ENCODE measurements at regions not wholly inside any gene's neighbourhood (a gene's known extent, or its start where the extent isn't known, plus 50 kb on each side); places are given as distances from the start of the nearest gene placed in this dataset.

- Histone ChIP-seq H3K36me3 (ENCODE audit: control insufficient read depth in 4 of 4, insufficient read depth in 4 of 4, low read length in 4 of 4) (no peaks in the 10 kb centered on the region), H3K4me1 (ENCODE audit: control insufficient read depth in 5 of 5, insufficient read depth in 5 of 5, low read length in 5 of 5) (peaks cover 0 to 4% (median 0%) of the 10 kb centered on the region in 5 donors), H3K9me3 (ENCODE audit: control insufficient read depth in 4 of 4, insufficient read depth in 3 of 4, low read length in 3 of 4) (peaks cover 0 to 2% (median 0%) of the 10 kb centered on the region in 4 donors), H3K27me3 (ENCODE audit: control insufficient read depth in 3 of 3, insufficient read depth in 3 of 3, low read length in 2 of 3) (no peaks in the 10 kb centered on the region), H3K27ac (ENCODE audit: low read depth in 1 of 2, low read length in 1 of 2) (no peak overlapping the region), H3K4me3 (no peak overlapping the region), H3K9ac (ENCODE audit: insufficient read depth in 1 of 2, low read length in 2 of 2) (no peak overlapping the region)
- WGBS, 2 donors = 91 to 94% methylated on average over 4 of the region's 4 CpGs
- DNase-seq (no peak), ATAC-seq (ENCODE audit: insufficient read depth, low FRiP score) (no peak)
- no peak for TF ChIP-seq CTCF (IDR thresholded peaks at IDR 0.05; ENCODE audit: control extremely low read depth, extremely low read depth)
These were observed 50.0 kb upstream of the RPL38 start for GRCh38 chr17:74153456-74153810.

All from lung (tissue), 11 donors.